IMR-90 (cell line): ENCODE measurements at regions not wholly inside any gene's neighbourhood (a gene's known extent, or its start where the extent isn't known, plus 50 kb on each side); places are given as distances from the start of the nearest gene placed in this dataset.

Experiments
- ATAC-seq: fragments of 200-7000 bp; cut with Tn5 transposase; 2 replicates; pipeline ENCODE4 v1.9.1; 2020; ENCODE audit warnings: low read depth, mild to moderate bottlenecking, moderate library complexity
- BruUV-seq: library from RNA; stranded (reverse); fragments of 400-500 nt; replicated peaks from 2 replicates; lab custom pipeline; 2021; lab: Mats Ljungman, UMichigan
- CTCF ChIA-PET: fragments of 300-600 bp; formaldehyde crosslinking; extraction: SDS; loops from one replicate; lab custom pipeline; 2021; ENCODE audit warnings: antibody characterized with exemption; lab: Yijun Ruan, JAX
- POLR2A ChIA-PET: fragments of 300-600 bp; sonication (Branson Sonifier 250); formaldehyde crosslinking; loops from one replicate; lab custom pipeline; 2022; ENCODE audit warnings: antibody characterized with exemption; ENCODE audit not compliant: unreplicated experiment; lab: Charles Lee
- DNase-seq: peaks from one replicate; pipeline ENCODE4 v3.0.0; 2013
- H2AFZ ChIP-seq: replicated peaks from 2 replicates; pipeline ENCODE3; 2013; ENCODE audit warnings: low read length, mild to moderate bottlenecking; ENCODE audit not compliant: poor library complexity
- H2AK5ac ChIP-seq: 2 replicates; pipeline ENCODE4 v1.6.1; 2013; ENCODE audit warnings: low read depth, low read length, inconsistent platforms
- H2AK9ac ChIP-seq: replicated peaks from 2 replicates; pipeline ENCODE3; 2013; ENCODE audit warnings: mild to moderate bottlenecking, low read depth, low read length, moderate library complexity; ENCODE audit not compliant: poor library complexity
- H2BK120ac ChIP-seq: 2 replicates; pipeline ENCODE4 v1.6.1; 2013; ENCODE audit warnings: low read depth, low read length, inconsistent platforms
- H2BK15ac ChIP-seq: 3 replicates; pipeline ENCODE4 v1.6.1; 2013; ENCODE audit warnings: low read depth, low read length, inconsistent platforms
- H2BK20ac ChIP-seq: 2 replicates; pipeline ENCODE4 v1.6.1; 2013; ENCODE audit warnings: low read depth, mild to moderate bottlenecking, inconsistent platforms, low read length, moderate library complexity
- H2BK5ac ChIP-seq: 2 replicates; pipeline ENCODE4 v1.6.1; 2013; ENCODE audit warnings: mild to moderate bottlenecking, low read depth, low read length, inconsistent platforms; ENCODE audit not compliant: poor library complexity, severe bottlenecking
- H3K14ac ChIP-seq: replicated peaks from 2 replicates; pipeline ENCODE4 v1.6.1; 2013; ENCODE audit warnings: low read depth, low read length, inconsistent platforms
- H3K18ac ChIP-seq: 2 replicates; pipeline ENCODE4 v1.6.1; 2013; ENCODE audit warnings: low read depth, low read length, control low read depth
- H3K23ac ChIP-seq: 2 replicates; pipeline ENCODE4 v1.6.1; 2013; ENCODE audit warnings: low read depth, low read length, inconsistent platforms
- H3K27ac ChIP-seq: 2 replicates; pipeline ENCODE4 v1.5.1; 2013; ENCODE audit warnings: mild to moderate bottlenecking, control low read depth, low read length; ENCODE audit not compliant: insufficient read depth
- H3K27me3 ChIP-seq: 2 replicates; pipeline ENCODE4 v1.6.1; 2013; ENCODE audit warnings: low read length; ENCODE audit not compliant: control insufficient read depth, insufficient read depth
- H3K36me3 ChIP-seq: 2 replicates; pipeline ENCODE4 v1.6.1; 2013; ENCODE audit warnings: low read length, mixed read lengths; ENCODE audit not compliant: control insufficient read depth, insufficient read depth
- H3K4ac ChIP-seq: 2 replicates; pipeline ENCODE4 v1.6.1; 2013; ENCODE audit warnings: low read depth, low read length, inconsistent platforms
- H3K4me1 ChIP-seq: 2 replicates; pipeline ENCODE4 v1.6.1; 2013; ENCODE audit warnings: low read length, mixed read lengths; ENCODE audit not compliant: control insufficient read depth, insufficient read depth
- H3K4me2 ChIP-seq: 2 replicates; pipeline ENCODE4 v1.6.1; 2013; ENCODE audit warnings: low read depth, mild to moderate bottlenecking, control low read depth, low read length, moderate library complexity
- H3K4me3 ChIP-seq: 2 replicates; pipeline ENCODE4 v1.5.1; 2013; ENCODE audit warnings: low read depth, mild to moderate bottlenecking, control low read depth, low read length, moderate library complexity; ENCODE audit not compliant: insufficient read depth
- H3K56ac ChIP-seq: 2 replicates; pipeline ENCODE4 v1.6.1; 2013; ENCODE audit warnings: low read length, inconsistent platforms; ENCODE audit not compliant: insufficient read depth; ENCODE audit errors: extremely low read depth
- H3K79me1 ChIP-seq, 2 experiments: 2 replicates each; pipeline ENCODE4 v1.6.1; 2013; ENCODE audit warnings: low read length in 2 of 2, inconsistent platforms in 1 of 2, low read depth in 1 of 2
- H3K9ac ChIP-seq: 2 replicates; pipeline ENCODE4 v1.6.1; 2013; ENCODE audit warnings: low read depth, low read length, control low read depth
- H3K9me1 ChIP-seq: 2 replicates; pipeline ENCODE4 v1.6.1; 2013; ENCODE audit warnings: low read length, inconsistent platforms; ENCODE audit not compliant: insufficient read depth
- H3K9me3 ChIP-seq: 2 replicates; pipeline ENCODE4 v1.6.1; 2013; ENCODE audit warnings: low read length; ENCODE audit not compliant: control insufficient read depth, insufficient read depth
- H4K20me1 ChIP-seq: 2 replicates; pipeline ENCODE4 v1.6.1; 2013; ENCODE audit warnings: low read length, inconsistent platforms; ENCODE audit not compliant: insufficient read depth
- H4K5ac ChIP-seq: 2 replicates; pipeline ENCODE4 v1.6.1; 2013; ENCODE audit warnings: mild to moderate bottlenecking, low read depth, low read length, control low read depth
- H4K8ac ChIP-seq, 2 experiments: 2 replicates each; pipeline ENCODE4 v1.6.1; 2013; ENCODE audit warnings: low read depth in 2 of 2, low read length in 2 of 2, control low read depth in 1 of 2, inconsistent platforms in 1 of 2
- H4K91ac ChIP-seq: 2 replicates; pipeline ENCODE4 v1.6.1; 2013; ENCODE audit warnings: low read depth, low read length, inconsistent platforms; ENCODE audit not compliant: insufficient read depth
- ELK1 ChIP-seq: fragments of 150-350 bp; IDR thresholded peaks from 2 replicates; pipeline ENCODE4 v1.6.1; 2016; ENCODE audit warnings: low read depth, mild to moderate bottlenecking, low read length, moderate library complexity, borderline replicate concordance
- RFX5 ChIP-seq: IDR thresholded peaks from 2 replicates; pipeline ENCODE4 v1.8.0; 2012; ENCODE audit warnings: low read depth, mild to moderate bottlenecking, low read length, moderate library complexity
- SMC3 ChIP-seq: fragments of 150-350 bp; IDR thresholded peaks from 2 replicates; pipeline ENCODE4 v1.6.1; 2016; ENCODE audit warnings: low read depth, mild to moderate bottlenecking, antibody characterized with exemption, low read length, moderate library complexity
- USF2 ChIP-seq: fragments of 150-350 bp; IDR thresholded peaks from 2 replicates; pipeline ENCODE4 v1.6.1; 2017; ENCODE audit warnings: mild to moderate bottlenecking, antibody characterized with exemption, low read length, low read depth
- WGBS, 2 experiments: methylation state at CpG; one replicate each; pipeline versions ENCODE4 v1.1.5 to v1.1.7; 2013; ENCODE audit warnings: missing lambda C conversion rate in 2 of 2; ENCODE audit not compliant: insufficient read length in 1 of 2; ENCODE audit errors: extremely low coverage in 2 of 2; 5-methylcytosine and 5-hydroxymethylcytosine counted together
- dilution Hi-C: fragments of 300-500 bp; cut with HindIII; formaldehyde crosslinking; loops from one replicate; pipeline ENCODE4 v1.14.3; 2018; ENCODE audit warnings: low sequenced_read_pairs; ENCODE audit not compliant: unreplicated experiment
- in situ Hi-C: fragments of 300-500 bp; cut with MboI; formaldehyde crosslinking; loops from 3 replicates; pipeline ENCODE4 v1.14.3; 2019; ENCODE audit warnings: low sequenced_read_pairs, inconsistent platforms, mixed read lengths
- intact Hi-C: fragments of 100-400 bp; cut with micrococcal nuclease; formaldehyde crosslinking; loops from 2 replicates; pipeline ENCODE4 v1.10.0; 2022

GRCh38 chr11:21806508-21806907, 386.4 kb upstream of the ANO5 start:
- Histone ChIP-seq H2AK9ac (no peak overlapping the region), H3K4me1 (no peaks in the 10 kb centered on the region), H4K20me1 (no peaks in the 10 kb centered on the region), H3K4me3 (no peak overlapping the region), H3K23ac (no peak overlapping the region), H3K9me1 (no peaks in the 10 kb centered on the region), H2AK5ac (no peak overlapping the region), H2BK15ac (no peak overlapping the region), H3K9me3 (peaks cover 14% of the 10 kb centered on the region), H3K9ac (no peak overlapping the region), H3K27me3 (no peaks in the 10 kb centered on the region), H4K91ac (no peak overlapping the region), H3K4me2 (no peak overlapping the region), H2AFZ (no peak overlapping the region), H3K18ac (no peak overlapping the region), H3K27ac (no peak overlapping the region), H2BK5ac (no peak overlapping the region), H2BK20ac (no peak overlapping the region), H2BK120ac (no peak overlapping the region), H3K36me3 (no peaks in the 10 kb centered on the region), H3K4ac (no peak overlapping the region), H4K8ac (no peak overlapping the region), H3K79me1 (no peaks in the 10 kb centered on the region), H4K5ac (no peak overlapping the region), H3K56ac (no peak overlapping the region), H3K14ac (no peak overlapping the region)
- no TSS peak for BruUV-seq
- CTCF ChIA-PET, result no interaction called here
- POLR2A ChIA-PET, result no interaction called here
- in situ Hi-C loops (no loop called here), dilution Hi-C loops (no loop called here), intact Hi-C loops (no loop called here)
- DNase-seq, result no peak
- WGBS, 2 experiments, result no CpG with 5 or more reads among the region's 1 CpG
- ATAC-seq, result no peak
- no peak for TF ChIP-seq SMC3
- TF ChIP-seq USF2, result no peak
- no peak for TF ChIP-seq ELK1
- TF ChIP-seq RFX5, result no peak
